Transverse colon (tissue), 4 donors: ENCODE measurements at regions not wholly inside any gene's neighbourhood (a gene's known extent, or its start where the extent isn't known, plus 50 kb on each side); places are given as distances from the start of the nearest gene placed in this dataset.

Experiments
- DNase-seq: peaks from one replicate; pipeline ENCODE4 v3.0.0-alpha.2; 2019
- H3K27ac ChIP-seq, 4 donors: fragments of 200-600 bp; sonication (generic); 2 replicates each; pipeline ENCODE4 v1.5.1; 2016 to 2018; ENCODE audit warnings: inconsistent platforms in 4 of 4
- H3K27me3 ChIP-seq: fragments of 200-600 bp; sonication (generic); 2 replicates; pipeline ENCODE4 v1.5.1; 2017; ENCODE audit warnings: inconsistent platforms
- H3K36me3 ChIP-seq, 4 donors: fragments of 200-600 bp; sonication (generic); 2 replicates each; pipeline ENCODE4 v1.5.1; 2017 to 2019; ENCODE audit warnings: inconsistent platforms in 4 of 4
- H3K4me1 ChIP-seq, 4 donors: fragments of 200-600 bp; sonication (generic); 2 replicates each; pipeline ENCODE4 v1.5.1; 2017 to 2020; ENCODE audit warnings: inconsistent platforms in 4 of 4
- H3K4me3 ChIP-seq, 4 donors: fragments of 200-600 bp; sonication (generic); 1 replicate in 1 of 4; 2 replicates in 3 of 4; pipeline versions ENCODE4 v1.5.1 to v1.6.1; 2017 to 2019; ENCODE audit warnings: inconsistent platforms in 4 of 4
- H3K9me3 ChIP-seq, 2 donors: fragments of 200-600 bp; sonication (generic); 2 replicates each; pipeline ENCODE4 v1.5.1; 2017 to 2019; ENCODE audit warnings: inconsistent platforms in 2 of 2
- EP300 ChIP-seq: sonication (generic); formaldehyde crosslinking; IDR thresholded peaks from one replicate; pipeline ENCODE4 v1.6.1; 2017; ENCODE audit warnings: antibody characterized with exemption, low read depth
- POLR2A ChIP-seq: fragments of 450-650 bp; IDR thresholded peaks from one replicate; pipeline ENCODE4 v1.6.1; 2016; ENCODE audit warnings: antibody characterized with exemption, mild to moderate bottlenecking, moderate library complexity
- POLR2AphosphoS5 ChIP-seq, 3 donors: sonication (generic); formaldehyde crosslinking; IDR thresholded peaks; one replicate each; pipeline ENCODE4 v1.6.1; 2016; ENCODE audit warnings: antibody characterized with exemption in 3 of 3
- WGBS, 2 donors: methylation state at CpG; one replicate each; pipeline ENCODE4 v1.1.5; 2018; ENCODE audit warnings: low coverage in 1 of 2; 5-methylcytosine and 5-hydroxymethylcytosine counted together
- in situ Hi-C, 4 donors: fragments of 200-750 bp; cut with MboI; loops; one replicate each; pipeline versions ENCODE4 v1.15.0 to v1.15.1; 2017; ENCODE audit warnings: low sequenced_read_pairs in 3 of 4, low pct_ligation_motif_present in 1 of 4, low pct_unique_long_range_greater_than_20kb in 1 of 4
- intact Hi-C: fragments of 100-400 bp; cut with DNase I; formaldehyde crosslinking; loops from one replicate; pipeline ENCODE4 v1.15.1; 2023; ENCODE audit warnings: low total_unique reads
- TF ChIP-seq, protein P1 (sequence below), 5 experiments: fragments of 200-600 bp in 3 of 5; fragments of 450-650 bp in 2 of 5; sonication (generic) in 3 of 5; IDR thresholded peaks; 1 replicate in 2 of 5; 2 replicates in 3 of 5; pipeline ENCODE4 v1.5.1; 2016 to 2017; ENCODE audit warnings: antibody characterized with exemption in 5 of 5, inconsistent platforms in 3 of 5, mild to moderate bottlenecking in 2 of 5, moderate library complexity in 1 of 5

DNA sequence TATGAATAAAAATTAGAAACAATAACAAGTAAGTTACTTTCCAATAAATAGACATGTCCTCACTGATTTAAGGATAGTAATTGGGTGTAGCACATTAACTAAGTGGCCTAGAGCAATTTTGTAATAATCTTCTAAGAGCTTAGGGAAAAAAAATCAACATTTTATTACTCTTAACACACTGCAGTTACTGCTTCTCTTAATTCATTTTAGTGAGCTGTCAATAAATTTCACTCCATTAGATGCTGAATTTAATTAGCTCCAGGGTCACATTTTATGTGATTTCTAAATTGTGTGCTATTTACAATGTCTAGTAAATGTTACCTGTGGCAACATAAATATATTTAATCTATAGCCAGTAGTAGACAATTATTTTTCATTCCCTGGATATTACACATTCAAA is 612.0 kb downstream of the C4orf33 start:
- intact Hi-C loops (no loop called here), in situ Hi-C loops (no loop called here)
- Histone ChIP-seq H3K27ac (no peak overlapping the region), H3K27me3 (no peaks in the 10 kb centered on the region), H3K9me3 (no peaks in the 10 kb centered on the region), H3K4me1 (no peaks in the 10 kb centered on the region), H3K4me3 (no peak overlapping the region), H3K36me3 (no peaks in the 10 kb centered on the region)
- TF ChIP-seq POLR2AphosphoS5 (IDR thresholded peaks at IDR 0.05) (no peak), POLR2A (no peak), EP300 (no peak)
- TF ChIP-seq, protein P1, sequence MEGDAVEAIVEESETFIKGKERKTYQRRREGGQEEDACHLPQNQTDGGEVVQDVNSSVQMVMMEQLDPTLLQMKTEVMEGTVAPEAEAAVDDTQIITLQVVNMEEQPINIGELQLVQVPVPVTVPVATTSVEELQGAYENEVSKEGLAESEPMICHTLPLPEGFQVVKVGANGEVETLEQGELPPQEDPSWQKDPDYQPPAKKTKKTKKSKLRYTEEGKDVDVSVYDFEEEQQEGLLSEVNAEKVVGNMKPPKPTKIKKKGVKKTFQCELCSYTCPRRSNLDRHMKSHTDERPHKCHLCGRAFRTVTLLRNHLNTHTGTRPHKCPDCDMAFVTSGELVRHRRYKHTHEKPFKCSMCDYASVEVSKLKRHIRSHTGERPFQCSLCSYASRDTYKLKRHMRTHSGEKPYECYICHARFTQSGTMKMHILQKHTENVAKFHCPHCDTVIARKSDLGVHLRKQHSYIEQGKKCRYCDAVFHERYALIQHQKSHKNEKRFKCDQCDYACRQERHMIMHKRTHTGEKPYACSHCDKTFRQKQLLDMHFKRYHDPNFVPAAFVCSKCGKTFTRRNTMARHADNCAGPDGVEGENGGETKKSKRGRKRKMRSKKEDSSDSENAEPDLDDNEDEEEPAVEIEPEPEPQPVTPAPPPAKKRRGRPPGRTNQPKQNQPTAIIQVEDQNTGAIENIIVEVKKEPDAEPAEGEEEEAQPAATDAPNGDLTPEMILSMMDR (IDR thresholded peaks at IDR 0.05), result no peak
- no peak for DNase-seq

DNA sequence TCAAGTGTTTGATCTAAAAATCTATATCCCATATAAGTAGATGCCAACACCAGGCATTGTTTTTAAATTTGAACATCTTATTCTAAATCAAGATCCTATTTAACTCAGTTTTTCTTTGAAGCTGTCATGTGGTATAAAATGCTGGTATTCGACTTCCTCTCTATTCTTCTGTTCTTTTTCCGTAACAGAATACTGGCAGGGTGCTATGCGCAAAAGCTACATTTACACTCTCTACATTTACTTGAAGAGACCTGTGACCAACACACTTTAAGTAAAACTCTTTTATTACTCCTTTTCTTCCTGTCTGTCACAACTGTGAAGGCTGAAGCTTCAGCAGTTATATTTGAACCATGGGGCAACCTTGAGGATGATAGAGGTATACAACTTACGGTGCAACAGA is 612.8 kb downstream of the C4orf33 start:
- in situ Hi-C loops, result no loop called here
- DNase-seq, result no peak
- H3K36me3 ChIP-seq, result no peaks in the 10 kb centered on the region
- intact Hi-C loops, result no loop called here
- no peaks in the 10 kb centered on the region for H3K4me1 ChIP-seq
- H3K27me3 ChIP-seq, result no peaks in the 10 kb centered on the region
- TF ChIP-seq EP300, result no peak
- TF ChIP-seq POLR2AphosphoS5 (IDR thresholded peaks at IDR 0.05), result no peak
- no peak for TF ChIP-seq POLR2A
- TF ChIP-seq, protein P1 (IDR thresholded peaks at IDR 0.05), result no peak
- WGBS, 2 donors, result 81 to 84% methylated on average over 4 of the region's 4 CpGs
- no peak overlapping the region for H3K4me3 ChIP-seq
- no peaks in the 10 kb centered on the region for H3K9me3 ChIP-seq
- no peak overlapping the region for H3K27ac ChIP-seq

DNA sequence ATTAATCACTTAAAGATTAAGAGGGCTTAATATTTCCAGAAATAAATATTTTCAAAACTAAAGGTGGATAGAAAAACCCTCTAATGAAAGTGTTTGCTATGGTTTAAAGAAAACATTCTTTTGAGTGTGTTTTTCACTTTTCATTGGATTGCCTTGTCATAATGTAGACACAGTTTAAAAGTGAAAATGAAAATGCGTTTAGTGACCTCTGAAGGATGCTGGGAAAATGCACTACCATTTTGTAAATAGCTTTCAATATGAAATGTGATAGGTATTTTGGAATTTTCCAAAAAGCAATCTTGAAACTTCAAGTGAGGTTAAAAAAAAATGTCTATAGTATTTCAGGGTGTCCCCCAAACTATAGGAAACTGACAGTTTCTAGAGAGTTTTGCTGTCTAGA is 642.2 kb downstream of the C4orf33 start:
- intact Hi-C loops (no loop called here), in situ Hi-C loops (no loop called here)
- DNase-seq, result no peak
- Histone ChIP-seq H3K4me3 (no peak overlapping the region), H3K9me3 (no peaks in the 10 kb centered on the region), H3K27ac (no peak overlapping the region), H3K36me3 (no peaks in the 10 kb centered on the region), H3K27me3 (no peaks in the 10 kb centered on the region), H3K4me1 (no peaks in the 10 kb centered on the region)
- TF ChIP-seq, protein P1 (IDR thresholded peaks at IDR 0.05), result no peak
- TF ChIP-seq POLR2AphosphoS5 (IDR thresholded peaks at IDR 0.05) (no peak), POLR2A (no peak), EP300 (no peak)
- WGBS, 2 donors, result 45 to 53% methylated on average over 1 of the region's 1 CpG

DNA sequence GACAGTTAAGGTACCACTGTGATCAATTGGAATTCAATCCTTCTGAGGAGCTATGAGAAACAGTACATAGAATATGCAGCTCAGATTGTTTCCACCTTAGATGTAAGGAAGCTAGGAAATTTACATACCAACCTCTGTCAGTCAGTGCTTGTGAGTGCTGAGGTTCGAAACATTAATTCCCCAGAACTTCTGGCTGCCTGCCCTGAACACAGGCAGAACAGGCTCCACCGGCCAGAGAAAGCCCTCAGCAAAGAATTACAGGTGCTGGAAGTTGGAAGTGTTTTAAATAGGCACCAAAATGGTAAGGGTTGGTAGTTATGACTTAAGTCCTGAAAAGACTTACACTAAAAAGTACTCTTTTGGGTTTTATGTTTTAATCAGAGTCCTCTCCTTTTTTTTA is 651.8 kb downstream of the C4orf33 start:
- Histone ChIP-seq H3K27ac (no peak overlapping the region), H3K36me3 (no peaks in the 10 kb centered on the region), H3K9me3 (no peaks in the 10 kb centered on the region), H3K4me3 (no peak overlapping the region), H3K27me3 (no peaks in the 10 kb centered on the region), H3K4me1 (no peaks in the 10 kb centered on the region)
- intact Hi-C loops (no loop called here), in situ Hi-C loops (no loop called here)
- DNase-seq, result no peak
- WGBS, 2 donors, result 27 to 40% methylated on average over 1 to 2 of the region's 2 CpGs
- TF ChIP-seq POLR2AphosphoS5 (IDR thresholded peaks at IDR 0.05), result no peak
- no peak for TF ChIP-seq EP300
- TF ChIP-seq, protein P1 (IDR thresholded peaks at IDR 0.05), result no peak
- TF ChIP-seq POLR2A, result no peak
